GM21526 (cell line): ENCODE measurements at regions not wholly inside any gene's neighbourhood (a gene's known extent, or its start where the extent isn't known, plus 50 kb on each side); places are given as distances from the start of the nearest gene placed in this dataset.
"Not testable (repeated sequence)": the region's sequence is repeated elsewhere in the genome, so short reads cannot be mapped to it uniquely, and the experiment has no call there.

ENCODE experiments used
- ATAC-seq: cut with Tn5 transposase; IDR thresholded peaks from one replicate; pipeline ENCODE4 v1.9.1; 2021; ENCODE audit warnings: moderate library complexity; ENCODE audit not compliant: unreplicated experiment, low FRiP score

DNA sequence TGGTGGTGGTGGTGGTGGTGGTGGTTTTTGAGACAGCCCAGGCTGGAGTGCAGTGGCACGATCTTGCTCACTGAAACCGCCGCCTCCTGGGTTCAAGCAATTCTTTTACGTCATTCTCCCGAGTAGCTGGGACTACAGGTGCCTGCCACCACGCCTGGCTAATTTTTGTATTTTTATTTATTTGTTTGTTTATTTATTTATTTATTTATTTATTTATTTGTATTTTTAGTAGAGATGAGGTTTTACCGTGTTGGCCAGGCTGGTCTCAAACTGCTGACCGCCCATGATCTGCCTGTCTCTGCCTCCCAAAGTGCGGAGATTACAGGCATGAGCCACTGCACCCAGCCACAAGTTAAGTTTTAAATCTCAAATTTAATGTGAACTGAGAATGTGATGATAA lies 126.5 kb downstream of the PCDH18 start:
- ATAC-seq, result not testable (repeated sequence)

DNA sequence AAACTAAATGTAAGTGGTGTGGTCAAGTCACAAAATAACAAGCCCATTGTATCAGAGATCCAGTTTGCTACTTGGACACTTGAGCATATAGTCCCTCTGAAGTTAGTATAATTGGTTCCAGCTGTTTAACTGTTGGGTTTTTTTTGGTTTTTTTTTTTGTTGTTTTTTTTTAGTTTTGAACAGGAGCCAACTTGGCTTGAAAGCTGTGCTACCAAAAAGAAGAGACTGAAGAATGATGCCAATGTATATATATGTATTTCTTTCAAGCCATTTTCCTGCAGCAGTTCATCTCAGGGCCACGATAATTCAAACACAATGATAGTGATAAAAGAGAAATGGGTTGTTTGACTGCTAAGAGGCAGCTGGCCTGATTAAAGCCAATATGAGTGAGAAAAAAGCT lies 138.3 kb downstream of the PCDH18 start:
- no peak for ATAC-seq

DNA sequence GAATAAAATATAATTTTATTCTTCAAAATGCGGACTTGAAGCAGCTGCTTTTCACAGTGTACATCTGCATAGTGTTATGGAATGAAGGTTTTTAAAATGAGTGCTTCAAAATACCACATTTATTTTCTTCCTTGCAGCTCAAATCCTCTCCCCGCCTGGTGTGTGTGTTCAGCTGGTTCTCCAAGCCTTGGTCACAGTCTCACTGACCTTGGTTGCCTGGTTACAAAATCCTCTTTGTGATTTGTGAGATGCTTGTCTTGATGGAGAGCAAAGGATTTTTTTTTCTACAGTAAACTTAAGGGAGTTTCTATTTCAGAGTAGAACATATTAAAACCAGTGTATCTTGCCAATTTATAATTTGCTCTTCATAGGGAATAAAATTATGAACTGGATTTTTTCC lies 139.2 kb downstream of the PCDH18 start:
- ATAC-seq, result no peak

DNA sequence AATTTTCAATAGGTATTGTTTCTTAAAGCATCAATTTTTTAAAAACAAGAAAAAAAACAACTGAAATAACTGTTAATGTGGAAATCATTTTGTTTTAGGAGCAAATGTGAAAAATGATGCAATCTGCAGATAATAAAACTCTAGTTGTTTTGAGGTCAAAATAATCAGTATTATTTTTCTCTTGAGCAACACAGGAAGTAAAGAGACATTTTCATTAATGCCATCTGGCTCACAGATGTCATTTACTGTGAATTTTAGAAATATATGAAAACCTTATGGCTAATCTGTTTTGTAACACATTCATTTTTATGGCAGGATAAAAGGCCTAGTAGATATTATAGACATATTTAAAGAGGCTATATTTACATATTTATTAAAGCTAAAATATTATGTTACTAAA lies 141.6 kb downstream of the PCDH18 start:
- no peak for ATAC-seq

DNA sequence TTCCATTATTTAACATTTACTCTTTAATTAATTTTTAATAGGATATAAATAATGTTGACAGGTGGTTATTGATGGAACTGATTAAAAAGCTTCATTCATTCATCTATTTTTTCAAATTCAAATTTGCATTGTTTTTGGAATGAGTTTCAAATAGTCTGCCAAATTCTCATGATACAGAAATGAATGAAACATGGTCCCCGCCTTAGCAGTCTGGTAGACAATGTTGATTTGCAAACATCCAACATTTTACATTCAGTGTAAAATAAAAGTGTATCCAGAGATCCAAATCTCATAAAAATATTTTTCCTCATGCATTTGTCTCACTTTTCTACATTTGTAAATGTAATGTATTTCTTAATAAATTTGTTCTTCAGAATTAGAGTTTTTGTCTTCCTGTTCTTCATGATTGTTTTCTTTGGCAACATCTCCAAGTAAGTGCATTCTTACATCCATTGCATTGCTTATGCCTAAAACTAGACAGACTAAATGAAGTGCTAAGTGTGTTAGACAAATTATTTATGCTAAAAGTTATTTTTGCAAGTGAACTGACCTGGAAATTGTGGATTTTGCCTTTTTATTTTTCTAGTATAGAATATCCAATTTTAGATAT lies 142.3 kb downstream of the PCDH18 start:
- ATAC-seq, result no peak

DNA sequence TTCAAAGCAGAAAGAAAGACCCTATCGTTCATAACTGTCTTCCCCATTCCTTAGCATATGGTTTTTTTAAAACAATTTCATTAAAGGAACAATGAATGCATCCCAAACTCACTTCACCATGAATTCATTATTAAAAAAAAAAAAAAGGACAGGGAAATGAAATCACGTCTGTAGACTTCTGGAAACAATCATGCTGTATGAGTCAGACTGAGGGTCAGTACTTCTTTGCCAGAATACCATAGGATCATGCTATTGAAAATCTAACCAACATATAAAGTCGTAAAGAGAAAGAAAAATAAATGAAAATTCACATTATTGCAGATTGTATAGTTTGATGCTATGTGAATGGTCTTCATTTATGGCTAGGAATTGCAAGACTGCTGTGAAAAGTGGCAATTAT lies 144.4 kb downstream of the PCDH18 start:
- ATAC-seq, result no peak

DNA sequence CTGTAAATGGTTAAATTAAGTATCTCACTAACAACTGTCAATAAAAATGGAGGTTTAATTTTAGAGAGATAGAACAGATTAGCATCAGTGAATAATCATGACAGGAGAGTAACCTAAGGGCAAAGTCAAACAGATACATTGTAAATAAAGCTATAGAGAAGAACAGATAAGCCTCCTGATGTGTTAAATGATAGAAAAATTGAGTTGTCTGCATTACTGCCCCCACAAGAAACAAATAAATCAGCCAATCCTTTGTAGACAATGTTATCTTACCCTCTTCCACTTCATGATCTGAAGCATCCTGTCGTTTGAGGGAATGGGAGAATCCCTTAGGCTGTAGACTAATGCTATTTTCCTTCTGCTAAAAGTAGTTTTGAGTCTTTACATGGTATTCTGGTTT lies 147.8 kb downstream of the PCDH18 start:
- no peak for ATAC-seq

DNA sequence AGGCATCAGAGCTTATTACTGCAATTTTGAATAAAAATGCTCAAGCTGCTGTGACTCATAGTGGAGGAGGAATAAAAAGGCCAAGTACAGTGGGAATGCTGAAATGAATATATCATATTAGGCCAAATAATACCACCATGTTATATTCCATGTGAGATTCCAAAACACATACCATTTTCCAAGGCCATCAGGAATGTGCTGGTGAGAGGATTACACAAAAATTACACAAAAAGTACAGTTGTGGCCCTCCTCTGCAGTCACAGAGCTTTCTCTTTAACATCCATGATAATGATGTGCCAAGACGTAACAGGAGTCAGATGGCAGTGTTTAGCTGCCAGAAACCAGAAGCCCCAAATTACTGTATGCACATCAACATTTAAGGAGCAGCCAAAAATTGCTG lies 153.5 kb downstream of the PCDH18 start:
- no peak for ATAC-seq

DNA sequence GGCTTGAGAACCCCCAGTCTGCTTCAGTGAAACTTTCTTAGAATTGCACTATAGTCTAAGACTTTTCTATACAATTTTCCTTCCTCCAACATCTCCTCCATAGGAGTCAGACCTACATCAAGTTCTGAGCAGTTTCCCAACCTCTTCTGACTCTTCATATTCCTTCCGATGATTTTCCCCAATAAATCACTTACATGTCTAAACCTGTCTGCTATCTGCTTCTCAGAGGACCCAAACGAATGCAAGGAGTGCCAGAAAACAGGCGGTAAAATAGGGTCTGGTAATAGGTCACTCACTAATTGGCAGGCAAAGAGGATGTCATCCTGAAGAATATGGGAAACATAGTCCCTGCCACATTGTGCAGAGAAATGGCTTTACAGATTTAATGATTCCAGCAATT lies 153.9 kb downstream of the PCDH18 start:
- no peak for ATAC-seq

DNA sequence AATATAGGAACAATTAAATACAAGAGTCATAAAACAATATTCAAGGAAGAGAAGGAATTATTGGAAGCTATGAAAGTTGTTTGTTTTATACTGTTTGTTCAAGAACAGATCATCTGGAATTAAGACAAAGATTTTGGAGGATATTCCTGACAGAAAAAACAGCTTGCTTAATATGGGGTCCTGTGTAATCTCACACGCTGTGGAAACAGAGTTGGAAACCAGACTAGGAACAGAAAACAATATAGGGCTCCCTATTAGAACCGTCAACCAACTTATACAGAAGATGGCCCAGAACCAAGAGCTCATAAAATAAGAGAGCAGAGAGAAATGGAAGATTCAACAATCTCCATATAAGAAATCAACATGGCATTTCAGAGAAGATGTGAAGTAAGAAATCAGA lies 156.0 kb downstream of the PCDH18 start:
- no peak for ATAC-seq

DNA sequence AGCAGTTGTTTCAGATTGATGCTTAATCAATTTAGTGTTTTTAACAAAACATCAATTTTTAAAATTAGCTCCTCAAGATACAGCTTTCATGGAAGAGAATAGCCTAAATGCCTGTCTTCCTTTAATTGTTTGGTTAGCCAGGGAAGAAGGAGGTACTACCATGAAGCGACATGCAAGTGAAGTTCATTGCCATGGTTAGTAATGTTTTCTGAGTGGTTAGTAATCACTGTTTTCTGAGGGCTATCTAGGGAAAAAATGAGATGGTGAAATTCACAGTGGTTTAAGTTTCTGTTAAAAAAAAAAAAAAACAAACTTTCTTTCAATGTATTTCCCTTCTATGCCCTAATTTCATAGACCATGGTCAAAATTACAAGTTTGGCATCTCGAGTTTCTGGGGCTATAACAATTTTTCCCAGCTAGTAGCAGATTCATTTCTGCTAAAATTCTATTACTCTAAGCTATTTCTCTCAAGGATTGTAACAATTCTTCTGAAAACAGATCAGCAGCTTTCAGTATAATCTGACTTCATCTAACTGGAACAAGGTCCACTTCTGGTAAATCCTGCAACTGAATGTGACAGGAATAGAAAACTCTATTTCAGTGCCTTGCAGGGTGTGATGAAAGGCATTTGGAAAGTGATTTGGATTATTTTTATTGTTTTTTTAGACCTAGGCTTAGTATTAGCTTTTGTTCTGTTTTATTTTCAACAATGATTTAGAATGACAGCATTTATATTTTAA lies 157.0 kb downstream of the PCDH18 start:
- ATAC-seq, result no peak

DNA sequence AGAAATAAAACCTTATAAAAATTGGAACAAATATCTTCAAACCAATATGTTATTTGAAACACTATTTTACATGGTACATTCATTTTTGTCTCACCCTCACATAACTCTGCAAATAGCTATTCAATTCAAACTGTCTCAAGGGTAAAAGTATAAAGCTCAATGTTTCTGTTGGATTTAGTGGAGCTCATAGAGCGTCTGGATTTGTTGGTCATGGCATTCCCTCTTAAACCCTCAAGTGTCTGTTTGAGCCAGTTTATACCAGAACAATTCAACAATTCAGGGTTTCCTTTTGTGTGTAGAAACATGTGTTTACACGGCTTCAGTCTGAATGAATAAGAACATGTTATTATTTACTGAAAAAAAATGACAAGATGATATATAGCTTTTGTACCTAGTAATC lies 161.6 kb downstream of the PCDH18 start:
- no peak for ATAC-seq

DNA sequence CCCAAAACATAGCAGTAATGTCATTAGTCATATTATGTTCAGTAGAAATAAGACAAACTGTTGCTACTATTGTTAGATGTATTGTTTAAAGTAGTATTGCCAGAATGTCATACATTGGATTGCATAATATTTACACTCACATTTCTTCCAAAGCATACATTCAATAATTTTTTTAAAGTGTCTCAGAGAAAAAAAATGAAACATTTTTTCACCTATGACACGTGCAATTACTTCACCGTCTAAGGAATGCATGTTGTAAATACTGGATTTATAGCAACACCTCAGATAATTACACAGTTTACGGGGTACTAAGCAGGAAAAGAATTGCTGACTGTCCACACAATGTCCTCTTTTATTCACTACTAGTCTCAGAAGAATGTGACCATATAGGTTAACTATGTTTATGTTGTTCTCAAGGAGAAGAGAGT lies 162.1 kb downstream of the PCDH18 start:
- ATAC-seq, result no peak

DNA sequence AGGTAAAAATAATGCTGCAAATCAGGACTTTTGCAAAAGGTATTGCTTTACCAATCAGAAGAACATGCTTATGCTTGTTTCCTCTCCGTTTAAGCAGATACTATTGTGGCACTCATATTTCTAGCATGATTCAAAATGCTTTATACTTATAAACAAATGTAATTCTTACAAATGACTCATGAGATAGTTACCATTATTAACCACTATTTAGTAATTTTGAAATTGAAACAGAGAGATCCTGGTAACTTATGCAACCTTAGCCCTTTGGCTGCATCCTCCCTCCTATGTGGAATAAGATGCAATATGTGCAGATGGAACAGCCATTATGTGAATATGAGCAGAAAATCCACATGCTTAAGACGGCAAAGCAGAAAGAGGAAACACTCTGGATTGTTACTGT lies 164.7 kb downstream of the PCDH18 start:
- no peak for ATAC-seq

DNA sequence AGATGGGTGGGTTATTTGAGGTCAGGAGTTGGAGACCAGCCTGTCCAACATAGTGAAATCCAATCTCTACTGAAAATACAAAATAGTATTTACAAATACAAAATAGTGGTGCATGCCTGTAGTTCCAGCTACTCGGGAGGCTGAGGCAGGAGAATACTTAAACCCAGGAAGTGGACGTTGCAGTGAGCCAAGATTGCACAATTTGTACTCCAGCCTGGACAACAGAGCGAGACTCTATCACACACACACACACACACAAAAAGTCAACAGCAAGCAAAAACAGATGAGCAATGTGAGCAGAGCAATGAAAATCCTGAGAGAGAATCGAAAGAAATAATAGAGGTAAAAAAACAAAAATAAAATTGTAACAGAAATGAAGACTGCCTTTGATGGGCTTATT lies 168.8 kb downstream of the PCDH18 start:
- no peak for ATAC-seq

DNA sequence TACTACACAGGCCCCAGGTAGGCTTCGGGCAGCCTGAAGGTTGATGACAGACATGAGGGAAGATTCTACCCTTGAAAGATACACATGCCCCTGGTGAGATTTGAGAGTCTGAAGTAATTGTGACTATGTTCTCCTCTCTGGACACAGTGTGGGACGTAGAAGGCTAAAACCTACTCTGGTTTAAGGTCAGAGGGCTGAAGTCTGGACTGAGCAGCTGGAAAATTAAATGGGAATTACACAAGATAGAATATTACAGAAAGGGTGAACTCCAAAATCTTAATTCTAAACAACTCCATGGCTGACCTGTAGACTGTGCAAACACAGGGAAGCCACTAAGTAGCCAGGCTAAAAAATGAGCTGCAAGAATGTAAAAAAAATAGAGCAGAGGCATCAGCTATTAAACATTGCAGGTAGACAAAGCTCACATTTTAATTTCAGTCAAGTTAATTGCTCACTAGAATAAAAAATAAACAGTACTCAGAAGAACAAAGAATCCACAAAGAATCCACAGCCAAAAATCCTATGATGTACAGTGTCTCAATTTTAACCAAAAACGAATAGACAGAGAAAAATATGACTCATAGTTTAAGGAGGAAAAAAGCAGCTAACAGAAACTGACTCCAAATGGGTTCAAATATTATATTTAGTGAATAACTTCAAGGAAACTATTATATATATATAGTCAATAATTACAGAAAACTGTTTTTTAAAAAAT lies 170.4 kb downstream of the PCDH18 start:
- no peak for ATAC-seq

DNA sequence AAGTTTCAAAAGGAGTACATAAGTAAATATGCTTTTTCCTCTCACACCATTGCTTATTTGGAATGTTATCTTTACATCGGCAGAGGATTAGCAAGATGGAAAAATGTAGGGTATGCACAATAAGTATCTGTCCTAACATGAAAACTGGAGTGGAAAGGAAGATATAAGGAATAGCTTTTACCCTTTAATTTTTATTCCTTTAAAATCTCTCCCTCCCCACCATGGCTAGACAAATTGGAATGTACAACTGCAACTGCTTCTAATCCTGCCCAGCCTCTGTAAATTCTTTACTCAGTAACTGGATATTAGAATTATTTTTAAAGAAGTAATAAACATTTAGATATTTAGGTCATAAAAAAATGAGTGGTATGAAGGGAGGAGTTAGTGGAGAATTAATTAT lies 171.5 kb downstream of the PCDH18 start:
- no peak for ATAC-seq

DNA sequence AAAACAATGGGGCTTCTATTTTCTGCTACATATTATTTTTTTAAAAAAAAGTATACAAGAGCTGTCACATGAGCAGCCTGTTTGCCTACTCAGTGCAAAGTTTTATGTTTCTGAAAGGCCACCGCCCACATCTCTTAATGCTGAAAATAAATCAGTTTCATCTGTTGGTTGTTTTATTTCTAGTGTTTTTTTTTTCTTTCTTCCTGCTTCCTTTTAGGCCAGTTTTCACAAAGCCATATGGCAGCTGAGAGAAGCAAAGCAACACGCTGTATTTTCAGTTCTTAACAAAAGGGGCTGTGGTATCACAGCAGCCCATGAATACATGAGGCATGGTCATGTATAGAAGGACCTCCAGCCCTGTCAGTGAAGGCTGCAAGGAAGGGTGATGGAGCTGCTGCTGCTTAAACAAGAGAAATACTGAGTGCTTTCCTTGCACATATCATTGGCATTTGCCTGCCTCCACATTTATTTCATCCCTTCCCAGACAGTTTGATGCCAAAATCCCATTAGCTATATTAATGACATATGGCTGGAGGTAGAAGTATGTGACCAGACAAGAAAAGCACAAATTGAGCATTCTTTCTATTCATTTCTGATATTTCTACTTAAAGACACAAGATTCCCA lies 172.5 kb downstream of the PCDH18 start:
- no peak for ATAC-seq

DNA sequence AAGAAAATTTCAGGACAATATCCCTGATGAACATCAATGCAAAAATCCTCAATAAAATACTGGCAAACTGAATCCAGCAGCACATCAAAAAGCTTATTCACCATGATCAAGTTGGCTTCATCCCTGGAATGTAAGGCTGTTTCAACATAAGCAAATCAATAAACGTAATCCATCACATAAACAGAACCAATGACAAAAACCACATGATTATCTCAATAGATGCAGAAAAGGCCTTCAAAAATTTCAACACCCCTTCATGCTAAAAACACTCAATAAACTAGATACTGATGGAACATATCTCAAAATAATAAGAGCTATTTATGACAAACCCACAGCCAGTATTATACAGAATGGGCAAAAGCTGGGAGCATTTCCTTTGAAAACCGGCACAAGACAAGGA lies 177.7 kb downstream of the PCDH18 start:
- ATAC-seq, result not testable (repeated sequence)

DNA sequence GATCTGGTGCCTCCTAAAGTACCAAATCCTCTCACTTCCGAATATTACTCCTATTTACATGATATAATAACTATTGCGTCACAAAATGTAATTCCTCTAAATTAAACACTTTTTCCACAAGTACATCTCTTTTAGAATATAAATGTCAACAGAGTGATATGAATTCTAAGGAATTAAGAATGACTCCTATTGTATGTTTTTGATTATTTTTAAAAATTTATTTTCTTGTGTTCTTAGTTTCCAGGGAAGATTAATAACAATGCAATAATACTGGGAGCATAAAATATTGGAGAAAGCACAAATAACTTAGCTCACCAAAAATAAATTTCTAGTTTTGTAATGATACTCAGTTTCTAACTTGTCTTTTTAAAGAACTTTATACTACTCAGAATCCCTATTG lies 184.9 kb downstream of the PCDH18 start:
- ATAC-seq, result no peak

DNA sequence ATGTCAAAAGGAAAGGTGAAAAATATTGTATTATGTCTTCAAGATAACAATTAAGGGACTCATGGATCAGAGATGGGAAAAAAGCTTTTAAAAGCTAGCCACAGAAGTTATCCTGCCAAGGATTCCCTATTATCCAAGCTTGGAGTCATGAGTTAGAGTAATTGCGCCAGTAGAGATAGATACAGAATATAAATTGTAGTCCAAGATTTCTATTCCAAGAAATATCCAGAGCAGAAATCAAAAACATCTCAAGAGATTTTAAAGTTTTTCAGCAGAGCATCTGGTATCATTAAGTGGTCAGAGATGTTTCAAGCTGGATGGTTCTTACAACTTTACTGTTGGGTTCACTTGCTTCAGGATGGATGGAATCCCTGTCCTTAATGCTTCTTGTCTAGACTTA lies 186.7 kb downstream of the PCDH18 start:
- ATAC-seq, result no peak
